Fibroblast of mammary gland (primary cell): ENCODE measurements at regions not wholly inside any gene's neighbourhood (a gene's known extent, or its start where the extent isn't known, plus 50 kb on each side); places are given as distances from the start of the nearest gene placed in this dataset.

Source experiments
- DNase-seq: peaks from one replicate; pipeline ENCODE4 v3.0.0-alpha.2; 2010; ENCODE audit warnings: low read depth
- H3K4me3 ChIP-seq: 2 replicates; pipeline ENCODE4 v1.5.1; 2011; ENCODE audit warnings: low read depth, mild to moderate bottlenecking, low read length, moderate library complexity; ENCODE audit not compliant: control insufficient read depth
- CTCF ChIP-seq: conservative IDR thresholded peaks from 2 replicates; pipeline ENCODE4 v1.5.1; 2011; ENCODE audit warnings: low read depth, low read length, inconsistent platforms; ENCODE audit not compliant: control insufficient read depth, insufficient read depth

GRCh38 chr13:90201676-90202460 lies 1145.6 kb upstream of the MIR17HG start:
- no peak overlapping the region for H3K4me3 ChIP-seq
- TF ChIP-seq CTCF = no peak
- peak; percentile 22 for DNase-seq

GRCh38 chr13:90205081-90205480 lies 1142.4 kb upstream of the MIR17HG start:
- no peak for DNase-seq
- TF ChIP-seq CTCF = no peak

GRCh38 chr13:90205911-90206310 lies 1141.6 kb upstream of the MIR17HG start:
- H3K4me3 ChIP-seq = no peak overlapping the region
- DNase-seq = no peak
- no peak for TF ChIP-seq CTCF

More at GRCh38 chr13:90205081-90205480, 1142.4 kb upstream of the MIR17HG start:
- H3K4me3 ChIP-seq = no peak overlapping the region

- no peak for TF ChIP-seq CTCF
- H3K4me3 ChIP-seq = no peak overlapping the region
Observed at GRCh38 chr13:90217275-90217674, 1130.2 kb upstream of the MIR17HG start.

GRCh38 chr13:90222758-90223157 lies 1124.7 kb upstream of the MIR17HG start:
- no peak for DNase-seq
- H3K4me3 ChIP-seq = no peak overlapping the region
- TF ChIP-seq CTCF = no peak

More at GRCh38 chr13:90217275-90217674, 1130.2 kb upstream of the MIR17HG start:
- no peak for DNase-seq

- no peak overlapping the region for H3K4me3 ChIP-seq
- DNase-seq = no peak
- TF ChIP-seq CTCF = no peak
Observed at GRCh38 chr13:90230311-90230710, 1117.2 kb upstream of the MIR17HG start.

- no peak for TF ChIP-seq CTCF
- no peak for DNase-seq
- H3K4me3 ChIP-seq = no peak overlapping the region
Observed at GRCh38 chr13:90232291-90232690, 1115.2 kb upstream of the MIR17HG start.
